Keratinocyte (primary cell): ENCODE measurements at regions not wholly inside any gene's neighbourhood (a gene's known extent, or its start where the extent isn't known, plus 50 kb on each side); places are given as distances from the start of the nearest gene placed in this dataset.

Experiments
- DNase-seq: peaks from one replicate; pipeline ENCODE4 v3.0.0-alpha.2; 2011; ENCODE audit warnings: low read depth, missing footprints, low spot score
- FAIRE-seq: peaks from 2 replicates; lab custom pipeline; 2011; peaks lifted over from hg19 to GRCh38; lab: Jason Lieb, UNC
- H2AFZ ChIP-seq: 2 replicates; pipeline ENCODE4 v1.6.0; 2012; ENCODE audit warnings: low read length, control low read depth, inconsistent platforms; ENCODE audit not compliant: control insufficient read depth
- H3K27ac ChIP-seq: 2 replicates; pipeline ENCODE4 v1.5.1; 2011; ENCODE audit warnings: low read length; ENCODE audit not compliant: control insufficient read depth, insufficient read depth
- H3K27me3 ChIP-seq: 3 replicates; pipeline ENCODE4 v1.6.0; 2011; ENCODE audit warnings: low read length; ENCODE audit not compliant: control insufficient read depth, insufficient read depth; ENCODE audit errors: extremely low read depth
- H3K36me3 ChIP-seq, 2 experiments: 2 replicates in 1 of 2; 3 replicates in 1 of 2; pipeline ENCODE4 v1.5.1; 2011; ENCODE audit warnings: low read length in 2 of 2, mild to moderate bottlenecking in 1 of 2; ENCODE audit not compliant: control insufficient read depth in 2 of 2, insufficient read depth in 2 of 2; ENCODE audit errors: extremely low read depth in 1 of 2
- H3K4me1 ChIP-seq: 3 replicates; pipeline ENCODE4 v1.5.1; 2011; ENCODE audit warnings: low read length; ENCODE audit not compliant: control insufficient read depth, insufficient read depth; ENCODE audit errors: extremely low read depth
- H3K4me2 ChIP-seq: 3 replicates; pipeline ENCODE4 v1.6.0; 2011; ENCODE audit warnings: low read depth, low read length; ENCODE audit not compliant: control insufficient read depth, insufficient read depth; ENCODE audit errors: extremely low read depth
- H3K4me3 ChIP-seq, 3 experiments: fragments of 200-600 bp in 1 of 3; sonication (generic) in 1 of 3; 2 replicates in 2 of 3; 3 replicates in 1 of 3; pipeline ENCODE4 v1.5.1; 2011 to 2016; ENCODE audit warnings: low read length in 3 of 3, mild to moderate bottlenecking in 3 of 3, control low read depth in 2 of 3, inconsistent platforms in 1 of 3, low read depth in 1 of 3, mixed read lengths in 1 of 3, mixed run types in 1 of 3, moderate library complexity in 1 of 3; ENCODE audit not compliant: control insufficient read depth in 2 of 3, insufficient read depth in 2 of 3; ENCODE audit errors: extremely low read depth in 1 of 3
- H3K79me2 ChIP-seq: 2 replicates; pipeline ENCODE4 v1.6.0; 2012; ENCODE audit warnings: low read length; ENCODE audit not compliant: control insufficient read depth, insufficient read depth
- H3K9ac ChIP-seq: 3 replicates; pipeline ENCODE4 v1.6.0; 2011; ENCODE audit warnings: low read length; ENCODE audit not compliant: control insufficient read depth, insufficient read depth; ENCODE audit errors: extremely low read depth
- H3K9me1 ChIP-seq: 3 replicates; pipeline ENCODE4 v1.6.0; 2011; ENCODE audit warnings: low read length; ENCODE audit not compliant: control insufficient read depth, insufficient read depth; ENCODE audit errors: extremely low read depth
- H3K9me3 ChIP-seq: 2 replicates; pipeline ENCODE4 v1.5.1; 2012; ENCODE audit warnings: low read depth, low read length; ENCODE audit not compliant: control insufficient read depth
- H4K20me1 ChIP-seq: 3 replicates; pipeline ENCODE4 v1.6.0; 2011; ENCODE audit warnings: low read length; ENCODE audit not compliant: control insufficient read depth, insufficient read depth; ENCODE audit errors: extremely low read depth
- CTCF ChIP-seq, 3 experiments: IDR thresholded peaks in 1 of 3; conservative IDR thresholded peaks in 1 of 3; optimal IDR thresholded peaks in 1 of 3; 2 replicates in 2 of 3; 3 replicates in 1 of 3; pipeline versions ENCODE3 to v1.5.1; 2011; ENCODE audit warnings: low read length in 3 of 3, mild to moderate bottlenecking in 3 of 3, moderate library complexity in 2 of 3, control low read depth in 1 of 3, inconsistent platforms in 1 of 3; ENCODE audit not compliant: insufficient read depth in 2 of 3; ENCODE audit errors: extremely low read depth in 1 of 3
- EZH2 ChIP-seq: IDR thresholded peaks from one replicate; pipeline ENCODE4 v1.6.1; 2012; ENCODE audit warnings: inconsistent platforms, mild to moderate bottlenecking, low read length, moderate library complexity
- dilution Hi-C: fragments of 300-500 bp; cut with MboI; formaldehyde crosslinking; loops from one replicate; pipeline ENCODE4 v1.7.0; 2020; ENCODE audit warnings: low sequenced_read_pairs; ENCODE audit not compliant: extremely low pct_ligation_motif_present

GRCh38 chr13:88908961-88909441, 1237.8 kb downstream of the SLITRK5 start:
- no peak for DNase-seq
- H3K4me3 ChIP-seq: no peak overlapping the region
- no peak for FAIRE-seq
- H3K9me1 ChIP-seq: no peaks in the 10 kb centered on the region
- H3K9ac ChIP-seq: peak overlapping the region; percentile 14
- peaks cover 3% of the 10 kb centered on the region for H3K4me1 ChIP-seq
- no peak for TF ChIP-seq EZH2
- no peak for TF ChIP-seq CTCF (optimal IDR thresholded peaks at IDR 0.05 in 1 of 3, IDR thresholded peaks at IDR 0.05 in 1 of 3, conservative IDR thresholded peaks at IDR 0.05 in 1 of 3; ENCODE audit: extremely low read depth in 1 of 3, insufficient read depth in 2 of 3, low read length in 3 of 3)
- no peaks in the 10 kb centered on the region for H3K36me3 ChIP-seq
- no peak overlapping the region for H3K27ac ChIP-seq
- H3K9me3 ChIP-seq: no peaks in the 10 kb centered on the region
- no peaks in the 10 kb centered on the region for H3K27me3 ChIP-seq
- H3K4me2 ChIP-seq: peak overlapping the region; percentile 40
- H3K79me2 ChIP-seq: no peaks in the 10 kb centered on the region
- H2AFZ ChIP-seq: peak overlapping the region; percentile 82
- dilution Hi-C loops: no loop called here
- H4K20me1 ChIP-seq: no peaks in the 10 kb centered on the region

GRCh38 chr13:88919970-88920628, 1248.9 kb downstream of the SLITRK5 start:
- Histone ChIP-seq H3K4me1 (no peaks in the 10 kb centered on the region), H3K27ac (no peak overlapping the region), H3K27me3 (no peaks in the 10 kb centered on the region), H3K36me3 (no peaks in the 10 kb centered on the region), H3K9me3 (no peaks in the 10 kb centered on the region), H2AFZ (no peak overlapping the region), H4K20me1 (no peaks in the 10 kb centered on the region), H3K4me3 (no peak overlapping the region), H3K9ac (no peak overlapping the region), H3K9me1 (no peaks in the 10 kb centered on the region), H3K4me2 (no peak overlapping the region), H3K79me2 (no peaks in the 10 kb centered on the region)
- DNase-seq: no peak
- TF ChIP-seq CTCF (optimal IDR thresholded peaks at IDR 0.05 in 1 of 3, IDR thresholded peaks at IDR 0.05 in 1 of 3, conservative IDR thresholded peaks at IDR 0.05 in 1 of 3; ENCODE audit: extremely low read depth in 1 of 3, insufficient read depth in 2 of 3, low read length in 3 of 3): no peak
- no peak for TF ChIP-seq EZH2
- FAIRE-seq: no peak
- dilution Hi-C loops: no loop called here
